Esophagus muscularis mucosa (tissue), 4 donors: ENCODE measurements at regions not wholly inside any gene's neighbourhood (a gene's known extent, or its start where the extent isn't known, plus 50 kb on each side); places are given as distances from the start of the nearest gene placed in this dataset.

Experiments
- EP300 ChIP-seq: sonication (generic); formaldehyde crosslinking; IDR thresholded peaks from one replicate; pipeline ENCODE4 v1.6.1; 2017; ENCODE audit warnings: antibody characterized with exemption
- POLR2A ChIP-seq: fragments of 450-650 bp; IDR thresholded peaks from one replicate; pipeline ENCODE4 v1.6.1; 2017; ENCODE audit warnings: antibody characterized with exemption, moderate library complexity, mild to moderate bottlenecking, low read depth
- POLR2AphosphoS5 ChIP-seq, 2 donors: sonication (generic); formaldehyde crosslinking; IDR thresholded peaks; one replicate each; pipeline ENCODE4 v1.6.1; 2017; ENCODE audit warnings: antibody characterized with exemption in 2 of 2
- TF ChIP-seq, protein P1 (sequence below), 3 experiments: fragments of 200-600 bp in 2 of 3; fragments of 450-650 bp in 1 of 3; sonication (generic) in 2 of 3; IDR thresholded peaks; one replicate each; pipeline ENCODE4 v1.5.1; 2017 to 2019; ENCODE audit warnings: antibody characterized with exemption in 3 of 3, mild to moderate bottlenecking in 2 of 3, moderate library complexity in 1 of 3

DNA sequence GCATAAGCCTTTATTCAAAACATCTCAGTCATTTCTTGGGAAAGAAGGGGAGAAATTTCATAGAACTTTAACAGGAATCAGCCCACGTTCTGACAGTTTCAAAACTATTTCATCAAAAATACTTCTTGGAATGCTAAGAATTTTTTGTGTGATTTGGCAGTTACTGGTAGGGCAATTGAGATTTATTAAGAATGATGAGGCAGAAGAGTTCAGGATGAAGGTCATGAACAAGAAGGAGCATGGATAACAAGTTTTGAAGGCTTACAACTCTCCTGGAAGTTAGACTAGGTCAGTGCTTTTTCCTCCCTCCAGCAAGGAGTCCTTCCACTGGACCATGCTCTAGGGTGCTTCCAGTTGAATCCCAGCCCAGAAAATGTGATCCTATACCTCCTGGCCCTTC, 569.9 kb downstream of the ANKRD7 start:
- TF ChIP-seq, protein P1, sequence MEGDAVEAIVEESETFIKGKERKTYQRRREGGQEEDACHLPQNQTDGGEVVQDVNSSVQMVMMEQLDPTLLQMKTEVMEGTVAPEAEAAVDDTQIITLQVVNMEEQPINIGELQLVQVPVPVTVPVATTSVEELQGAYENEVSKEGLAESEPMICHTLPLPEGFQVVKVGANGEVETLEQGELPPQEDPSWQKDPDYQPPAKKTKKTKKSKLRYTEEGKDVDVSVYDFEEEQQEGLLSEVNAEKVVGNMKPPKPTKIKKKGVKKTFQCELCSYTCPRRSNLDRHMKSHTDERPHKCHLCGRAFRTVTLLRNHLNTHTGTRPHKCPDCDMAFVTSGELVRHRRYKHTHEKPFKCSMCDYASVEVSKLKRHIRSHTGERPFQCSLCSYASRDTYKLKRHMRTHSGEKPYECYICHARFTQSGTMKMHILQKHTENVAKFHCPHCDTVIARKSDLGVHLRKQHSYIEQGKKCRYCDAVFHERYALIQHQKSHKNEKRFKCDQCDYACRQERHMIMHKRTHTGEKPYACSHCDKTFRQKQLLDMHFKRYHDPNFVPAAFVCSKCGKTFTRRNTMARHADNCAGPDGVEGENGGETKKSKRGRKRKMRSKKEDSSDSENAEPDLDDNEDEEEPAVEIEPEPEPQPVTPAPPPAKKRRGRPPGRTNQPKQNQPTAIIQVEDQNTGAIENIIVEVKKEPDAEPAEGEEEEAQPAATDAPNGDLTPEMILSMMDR (IDR thresholded peaks at IDR 0.05), result no peak
- TF ChIP-seq POLR2A (no peak), POLR2AphosphoS5 (IDR thresholded peaks at IDR 0.05) (no peak), EP300 (no peak)
